Heart left ventricle (tissue), 16 donors: ENCODE measurements at regions not wholly inside any gene's neighbourhood (a gene's known extent, or its start where the extent isn't known, plus 50 kb on each side); places are given as distances from the start of the nearest gene placed in this dataset.

Experiments used
- ATAC-seq, 4 donors: fragments of 200-7000 bp; cut with Tn5 transposase; one replicate each; pipeline ENCODE4 v1.9.1; 2020 to 2022; ENCODE audit warnings: moderate library complexity in 4 of 4, mild to moderate bottlenecking in 3 of 4, moderate number of reproducible peaks in 1 of 4
- DNase-seq, 5 donors: peaks; one replicate each; pipeline ENCODE4 v3.0.0-alpha.2; 2020
- H3K27ac ChIP-seq, 12 donors: fragments of 200-600 bp; sonication (generic) in 4 of 12; one replicate each; pipeline versions ENCODE4 v1.5.0 to v1.8.0; 2016 to 2022; ENCODE audit warnings: mild to moderate bottlenecking in 2 of 12
- H3K27me3 ChIP-seq, 9 donors: fragments of 200-600 bp; sonication (generic) in 2 of 9; one replicate each; pipeline versions ENCODE4 v1.5.1 to v1.8.0; 2016 to 2022; ENCODE audit warnings: mild to moderate bottlenecking in 3 of 9
- H3K36me3 ChIP-seq, 9 donors: fragments of 200-600 bp; sonication (generic) in 2 of 9; one replicate each; pipeline versions ENCODE4 v1.5.0 to v1.8.0; 2018 to 2022; ENCODE audit warnings: mild to moderate bottlenecking in 2 of 9
- H3K4me1 ChIP-seq, 12 donors: fragments of 200-600 bp; sonication (generic) in 4 of 12; one replicate each; pipeline versions ENCODE4 v1.5.0 to v1.8.0; 2016 to 2022; ENCODE audit warnings: mild to moderate bottlenecking in 3 of 12
- H3K4me3 ChIP-seq, 12 donors: fragments of 200-600 bp; sonication (generic) in 4 of 12; one replicate each; pipeline versions ENCODE4 v1.5.0 to v1.8.0; 2017 to 2022; ENCODE audit warnings: mild to moderate bottlenecking in 9 of 12, moderate library complexity in 4 of 12
- H3K9me3 ChIP-seq, 12 donors: fragments of 200-600 bp; sonication (generic) in 4 of 12; one replicate each; pipeline versions ENCODE4 v1.5.0 to v1.8.0; 2016 to 2022; ENCODE audit warnings: mild to moderate bottlenecking in 1 of 12
- CTCF ChIP-seq, 12 donors: fragments of 200-600 bp; sonication (generic) in 4 of 12; IDR thresholded peaks; one replicate each; pipeline versions ENCODE4 v1.5.0 to v1.8.0; 2018 to 2022; ENCODE audit warnings: antibody characterized with exemption in 12 of 12, mild to moderate bottlenecking in 5 of 12
- POLR2A ChIP-seq, 2 donors: fragments of 450-650 bp; IDR thresholded peaks; one replicate each; pipeline ENCODE4 v1.6.1; 2017; ENCODE audit warnings: antibody characterized with exemption in 2 of 2, mild to moderate bottlenecking in 2 of 2, moderate library complexity in 2 of 2
- whole genome bisulfite sequencing, 4 donors: extraction: QIAGEN DNeasy Blood & Tissue Kit in 2 of 4; methylation state at CpG; one replicate each; pipeline versions ENCODE4 v1.1.5 to v1.1.7; 2013 to 2018; 5-methylcytosine and 5-hydroxymethylcytosine counted together
- intact Hi-C, 10 donors: fragments of 100-400 bp; cut with DNase I; formaldehyde crosslinking; loops; one replicate each; pipeline versions ENCODE4 v1.11.1 to v1.14.2; 2022
- donor health status: ischemic (EF 13 %, LVEDD 7.1; RV severe dilation, severe dysfunction).
- donor health status: healthy with polysubstance abuse.
- donor health status: DM: no; HTN: yes; CAD: no.
- donor health status: DM: no; HTN: no; CAD: no.
- donor health status: ischemic (EF 25% LVEDD 6.9; RV normal size, moderate dysfunction).
- donor health status: ischemic (EF 25% LVEDD 5.7; RV mildly dilated, moderate dysfunction).
- donor health status: healthy.
- donor health status: DM: yes; HTN: yes; CAD: no.
- donor health status: ischemic (EF 35%, LVEDD 5.7; RV mildly dilated, moderate dysfunction).
- donor health status: nonischemic (EF 11% LVEDD 7.7; RV severe dilation, severe dysfunction).
- donor health status: DM: yes; HTN: yes; CAD: no.
- donor health status: PGD.
- donor health status: ischemic (EF 29% LVEDD 5.4; RV normal size, mild dysfunction).
- donor health status: nonischemic (EF 23%, LVEDD 6.1; RV moderate dilation, normal function).

GRCh38 chr14:97946641-97947040, 1149.5 kb downstream of the VRK1 start:
- 78 to 86% (median 79%) methylated on average over 9 of the region's 9 CpGs for WGBS, 4 donors
- intact Hi-C loops = no loop called here
- TF ChIP-seq CTCF (IDR thresholded peaks at IDR 0.05) (no peak), POLR2A (IDR thresholded peaks at IDR 0.05) (no peak)

DNA sequence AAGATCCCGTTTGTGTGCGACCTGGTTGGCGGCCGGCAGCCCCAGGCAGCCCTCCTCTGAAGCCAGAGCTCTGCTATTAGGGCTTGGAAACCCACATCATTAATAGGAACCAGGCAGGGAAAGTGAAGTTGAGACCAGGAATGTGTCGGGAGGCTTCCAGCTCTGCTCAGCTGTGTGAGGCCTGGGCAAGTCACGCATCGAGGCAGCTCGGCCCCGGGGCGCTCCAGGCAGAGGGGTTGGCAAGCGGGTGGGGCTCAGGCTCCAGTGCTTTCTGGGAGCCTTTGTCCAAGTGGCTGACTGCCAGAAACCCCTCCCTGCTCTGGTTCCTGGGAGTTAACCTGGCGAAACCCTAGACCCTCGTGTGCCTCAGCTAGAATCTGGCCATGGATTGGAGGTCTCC, 1151.7 kb downstream of the VRK1 start:
- WGBS, 4 donors = 73 to 87% (median 84%) methylated on average over 6 to 13 of the region's 13 CpGs
- Histone ChIP-seq H3K4me1 (no peaks in the 10 kb centered on the region), H3K27ac (no peak overlapping the region), H3K9me3 (no peaks in the 10 kb centered on the region), H3K4me3 (no peak overlapping the region), H3K36me3 (no peaks in the 10 kb centered on the region), H3K27me3 (no peaks in the 10 kb centered on the region)
- ATAC-seq (no peak), DNase-seq (no peak)
- TF ChIP-seq CTCF (IDR thresholded peaks at IDR 0.05) (no peak), POLR2A (IDR thresholded peaks at IDR 0.05) (no peak)
- intact Hi-C loops = no loop called here

More at GRCh38 chr14:97946641-97947040, 1149.5 kb downstream of the VRK1 start:
- ATAC-seq (no peak), DNase-seq (no peak)
- Histone ChIP-seq H3K27ac (no peak overlapping the region), H3K4me1 (no peaks in the 10 kb centered on the region), H3K36me3 (no peaks in the 10 kb centered on the region), H3K27me3 (no peaks in the 10 kb centered on the region), H3K4me3 (no peak overlapping the region), H3K9me3 (no peaks in the 10 kb centered on the region)

GRCh38 chr14:97956581-97957340, 1159.6 kb downstream of the VRK1 start:
- DNase-seq (no peak), ATAC-seq (no peak)
- Histone ChIP-seq H3K4me3 (no peak overlapping the region), H3K9me3 (peaks cover 0 to 9% (median 0%) of the 10 kb centered on the region in 12 donors), H3K4me1 (no peaks in the 10 kb centered on the region), H3K27ac (no peak overlapping the region), H3K27me3 (no peaks in the 10 kb centered on the region), H3K36me3 (no peaks in the 10 kb centered on the region)
- no peak for TF ChIP-seq CTCF (IDR thresholded peaks at IDR 0.05)
- TF ChIP-seq POLR2A (IDR thresholded peaks at IDR 0.05) = no peak
- intact Hi-C loops = no loop called here
- 64 to 66% (median 65%) methylated on average over 13 of the region's 13 CpGs for WGBS, 4 donors

GRCh38 chr14:97959251-97959650, 1162.1 kb downstream of the VRK1 start:
- peaks cover 0 to 9% (median 0%) of the 10 kb centered on the region in 12 donors for H3K9me3 ChIP-seq
- H3K27ac ChIP-seq = no peak overlapping the region
- ATAC-seq (no peak), DNase-seq (no peak)
- intact Hi-C loops = no loop called here
- no peaks in the 10 kb centered on the region for H3K27me3 ChIP-seq
- WGBS, 4 donors = 72 to 82% (median 76%) methylated on average over 4 of the region's 4 CpGs
- no peaks in the 10 kb centered on the region for H3K4me1 ChIP-seq
- TF ChIP-seq CTCF (IDR thresholded peaks at IDR 0.05) = no peak
- no peak for TF ChIP-seq POLR2A (IDR thresholded peaks at IDR 0.05)
- H3K36me3 ChIP-seq = no peaks in the 10 kb centered on the region
- H3K4me3 ChIP-seq = no peak overlapping the region
